BLaER1 (cell line): ENCODE measurements at regions not wholly inside any gene's neighbourhood (a gene's known extent, or its start where the extent isn't known, plus 50 kb on each side); places are given as distances from the start of the nearest gene placed in this dataset.

ENCODE experiments used
- H3K27ac ChIP-seq: shearing (Covaris generic); formaldehyde crosslinking; 2 replicates; pipeline ENCODE4 v1.8.1; 2022
- H3K27me3 ChIP-seq: shearing (Covaris generic); formaldehyde crosslinking; 2 replicates; pipeline ENCODE4 v1.8.1; 2022
- H3K36me3 ChIP-seq: shearing (Covaris generic); formaldehyde crosslinking; 2 replicates; pipeline ENCODE4 v1.8.1; 2022
- H3K4me1 ChIP-seq: shearing (Covaris generic); formaldehyde crosslinking; 2 replicates; pipeline ENCODE4 v1.8.1; 2022
- H3K4me2 ChIP-seq: shearing (Covaris generic); formaldehyde crosslinking; 2 replicates; pipeline ENCODE4 v1.8.1; 2022
- H3K4me3 ChIP-seq: shearing (Covaris generic); formaldehyde crosslinking; 2 replicates; pipeline ENCODE4 v1.8.1; 2022
- H3K9ac ChIP-seq: shearing (Covaris generic); formaldehyde crosslinking; 2 replicates; pipeline ENCODE4 v1.8.1; 2022
- H3K9me3 ChIP-seq: shearing (Covaris generic); formaldehyde crosslinking; 2 replicates; pipeline ENCODE4 v1.8.1; 2022
- H4K20me1 ChIP-seq: shearing (Covaris generic); formaldehyde crosslinking; 2 replicates; pipeline ENCODE4 v1.8.1; 2022
- Cebpa-rat ChIP-seq: shearing (Covaris generic); IDR thresholded peaks from 2 replicates; pipeline ENCODE4 v1.8.1; 2022

DNA sequence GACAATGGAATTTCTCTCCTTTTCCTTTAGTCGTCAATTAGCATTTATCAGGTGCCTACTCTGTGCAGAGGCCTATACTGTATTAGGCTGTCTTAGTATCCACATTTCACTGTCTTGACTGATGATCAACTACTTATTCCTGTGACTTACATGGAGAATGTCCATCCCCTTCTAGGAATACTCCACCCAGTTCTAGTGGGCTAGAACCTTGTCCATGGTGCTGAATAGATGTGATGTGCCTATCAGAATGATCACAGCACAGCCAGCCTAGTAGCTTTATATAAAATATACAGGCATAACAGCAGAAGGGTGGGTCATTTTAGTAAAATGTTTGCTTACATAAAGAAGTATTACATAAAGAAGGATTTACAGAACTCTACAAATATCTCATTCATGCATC, 621.4 kb downstream of the PDCD6IP start:
- Histone ChIP-seq H3K4me2 (no peak overlapping the region), H3K27me3 (no peaks in the 10 kb centered on the region), H3K36me3 (no peaks in the 10 kb centered on the region), H3K4me1 (no peaks in the 10 kb centered on the region), H3K4me3 (no peak overlapping the region), H4K20me1 (no peaks in the 10 kb centered on the region), H3K9ac (no peak overlapping the region), H3K27ac (no peak overlapping the region), H3K9me3 (no peaks in the 10 kb centered on the region)
- no peak for TF ChIP-seq Cebpa-rat

DNA sequence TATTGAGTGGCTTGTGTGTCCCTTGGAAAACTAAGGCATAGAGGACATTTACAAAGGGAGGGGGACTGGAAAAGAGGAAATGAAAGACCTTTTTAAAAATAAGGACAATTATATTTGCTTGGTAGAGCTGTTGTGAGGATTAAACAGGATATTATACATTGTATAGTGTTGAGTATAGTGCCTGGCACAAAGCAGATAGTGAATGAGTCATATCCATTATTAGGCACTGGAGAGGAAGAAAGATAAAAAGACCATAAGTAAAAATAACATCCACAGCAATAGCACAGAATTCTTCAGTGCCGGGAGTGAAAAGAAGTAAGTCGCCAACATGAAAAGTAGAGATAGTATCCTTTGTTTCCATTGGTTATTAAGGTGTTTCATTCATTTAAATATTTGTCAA, 623.3 kb downstream of the PDCD6IP start:
- H3K4me1 ChIP-seq, result no peaks in the 10 kb centered on the region
- no peak overlapping the region for H3K9ac ChIP-seq
- H3K4me3 ChIP-seq, result no peak overlapping the region
- H3K27ac ChIP-seq, result no peak overlapping the region
- no peak for TF ChIP-seq Cebpa-rat
- H3K4me2 ChIP-seq, result no peak overlapping the region
- H4K20me1 ChIP-seq, result no peaks in the 10 kb centered on the region
- no peaks in the 10 kb centered on the region for H3K27me3 ChIP-seq
- H3K9me3 ChIP-seq, result no peaks in the 10 kb centered on the region
- H3K36me3 ChIP-seq, result no peaks in the 10 kb centered on the region

GRCh38 chr3:34439796-34440195, 641.4 kb downstream of the PDCD6IP start:
- H3K36me3 ChIP-seq, result no peaks in the 10 kb centered on the region
- no peak overlapping the region for H3K4me3 ChIP-seq
- H3K9me3 ChIP-seq, result peaks cover 14% of the 10 kb centered on the region
- H4K20me1 ChIP-seq, result no peaks in the 10 kb centered on the region
- TF ChIP-seq Cebpa-rat, result no peak
- no peaks in the 10 kb centered on the region for H3K27me3 ChIP-seq
- no peak overlapping the region for H3K27ac ChIP-seq
- no peak overlapping the region for H3K9ac ChIP-seq
- no peaks in the 10 kb centered on the region for H3K4me1 ChIP-seq
- H3K4me2 ChIP-seq, result no peak overlapping the region

DNA sequence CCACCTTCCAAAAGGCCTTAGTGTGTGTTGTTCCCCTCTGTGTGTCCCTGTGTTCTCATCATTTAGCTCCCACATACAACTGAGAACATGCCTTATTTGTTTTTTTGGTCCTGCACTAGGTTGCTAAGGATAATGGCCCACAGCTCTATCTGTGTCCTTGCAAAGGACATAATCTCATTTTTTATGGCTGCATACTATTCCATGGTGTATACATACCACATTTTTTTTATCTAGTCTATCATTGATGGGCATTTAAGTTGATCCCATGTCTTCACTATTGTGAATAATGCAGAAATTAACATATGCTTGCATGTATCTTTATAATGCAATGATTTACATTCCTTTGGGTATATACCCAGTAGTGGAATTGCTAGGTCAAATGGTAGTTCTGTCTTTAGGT, 645.7 kb downstream of the PDCD6IP start:
- Histone ChIP-seq H3K27me3 (no peaks in the 10 kb centered on the region), H3K4me2 (no peak overlapping the region), H3K36me3 (no peaks in the 10 kb centered on the region), H3K9ac (no peak overlapping the region), H3K4me1 (no peaks in the 10 kb centered on the region), H3K9me3 (peaks cover 14% of the 10 kb centered on the region), H3K27ac (no peak overlapping the region), H4K20me1 (no peaks in the 10 kb centered on the region), H3K4me3 (no peak overlapping the region)
- no peak for TF ChIP-seq Cebpa-rat

GRCh38 chr3:34449305-34449704, 650.9 kb downstream of the PDCD6IP start:
- Histone ChIP-seq H4K20me1 (no peaks in the 10 kb centered on the region), H3K4me3 (no peak overlapping the region), H3K9me3 (peaks cover 1% of the 10 kb centered on the region), H3K27ac (no peak overlapping the region), H3K4me1 (no peaks in the 10 kb centered on the region), H3K27me3 (no peaks in the 10 kb centered on the region), H3K9ac (no peak overlapping the region), H3K4me2 (no peak overlapping the region), H3K36me3 (no peaks in the 10 kb centered on the region)
- TF ChIP-seq Cebpa-rat, result no peak

GRCh38 chr3:34463414-34463813, 665.0 kb downstream of the PDCD6IP start:
- H3K36me3 ChIP-seq, result no peaks in the 10 kb centered on the region
- peaks cover 18% of the 10 kb centered on the region for H3K9me3 ChIP-seq
- H3K9ac ChIP-seq, result no peak overlapping the region
- no peaks in the 10 kb centered on the region for H3K4me1 ChIP-seq
- no peak for TF ChIP-seq Cebpa-rat
- H3K27ac ChIP-seq, result no peak overlapping the region
- H3K4me2 ChIP-seq, result no peak overlapping the region
- H3K4me3 ChIP-seq, result no peak overlapping the region
- no peaks in the 10 kb centered on the region for H4K20me1 ChIP-seq
- H3K27me3 ChIP-seq, result no peaks in the 10 kb centered on the region

- Histone ChIP-seq H3K9ac (no peak overlapping the region), H3K9me3 (peaks cover 10% of the 10 kb centered on the region), H3K27me3 (no peaks in the 10 kb centered on the region), H3K36me3 (no peaks in the 10 kb centered on the region), H3K4me2 (no peak overlapping the region), H3K27ac (no peak overlapping the region), H3K4me3 (no peak overlapping the region), H3K4me1 (no peaks in the 10 kb centered on the region), H4K20me1 (no peaks in the 10 kb centered on the region)
- TF ChIP-seq Cebpa-rat, result no peak
Measured at GRCh38 chr3:34464646-34465045, 666.2 kb downstream of the PDCD6IP start.

DNA sequence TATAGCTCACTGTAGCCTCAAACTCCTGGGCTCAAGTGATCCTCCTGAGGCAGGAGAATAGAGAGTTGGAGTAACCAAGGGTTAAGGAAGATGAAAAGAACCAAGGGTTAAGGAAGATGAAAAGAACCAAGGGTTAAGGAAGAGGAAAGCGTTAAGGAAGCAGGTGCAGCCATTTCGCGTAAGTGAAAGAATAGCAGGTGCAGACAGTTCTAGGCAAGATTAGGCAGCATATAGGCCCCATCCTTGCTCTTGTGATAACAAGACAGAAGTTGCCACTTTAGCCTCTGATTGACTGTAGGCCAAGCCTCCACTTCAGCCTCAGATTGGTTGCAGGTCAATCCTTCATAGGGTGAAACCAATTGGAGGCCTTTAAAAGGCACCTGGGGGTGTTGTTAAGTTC, 677.4 kb downstream of the PDCD6IP start:
- no peak for TF ChIP-seq Cebpa-rat
- Histone ChIP-seq H3K4me1 (no peaks in the 10 kb centered on the region), H3K27me3 (no peaks in the 10 kb centered on the region), H3K9ac (no peak overlapping the region), H3K9me3 (peaks cover 5% of the 10 kb centered on the region), H3K27ac (no peak overlapping the region), H3K4me3 (no peak overlapping the region), H4K20me1 (no peaks in the 10 kb centered on the region), H3K4me2 (no peak overlapping the region), H3K36me3 (no peaks in the 10 kb centered on the region)

DNA sequence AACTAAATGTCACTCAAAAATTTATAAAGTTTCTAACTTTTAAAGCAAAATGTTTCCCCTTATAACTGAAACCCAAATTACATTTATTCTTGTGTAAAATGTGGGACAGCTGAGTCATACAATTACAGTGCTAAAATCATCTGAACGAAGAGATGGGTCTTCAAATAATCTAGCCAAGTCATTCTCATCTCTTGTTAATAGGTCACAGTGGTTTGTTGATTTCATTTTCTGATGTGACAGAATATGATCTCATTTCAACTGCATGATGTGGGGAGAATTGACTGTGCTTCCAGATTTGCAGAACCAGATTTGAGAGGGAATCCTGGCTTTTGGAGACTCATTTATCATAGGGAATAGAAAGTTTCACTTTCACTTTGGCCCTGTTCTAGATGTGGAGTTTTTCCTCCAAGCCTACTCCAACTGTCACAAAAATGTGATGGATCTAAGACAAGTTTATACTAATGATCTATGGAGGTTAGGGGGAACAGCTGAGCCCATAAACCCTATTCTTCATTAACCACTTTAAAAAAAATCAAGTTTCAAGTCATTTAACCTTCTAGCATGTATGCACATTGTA, 685.0 kb downstream of the PDCD6IP start:
- Histone ChIP-seq H3K4me2 (no peak overlapping the region), H3K4me1 (no peaks in the 10 kb centered on the region), H3K27ac (no peak overlapping the region), H3K36me3 (no peaks in the 10 kb centered on the region), H3K4me3 (no peak overlapping the region), H4K20me1 (no peaks in the 10 kb centered on the region), H3K27me3 (no peaks in the 10 kb centered on the region), H3K9ac (no peak overlapping the region), H3K9me3 (no peaks in the 10 kb centered on the region)
- no peak for TF ChIP-seq Cebpa-rat

GRCh38 chr3:34504366-34504765, 705.9 kb downstream of the PDCD6IP start:
- Histone ChIP-seq H3K27ac (no peak overlapping the region), H3K4me3 (no peak overlapping the region), H3K9me3 (no peaks in the 10 kb centered on the region), H3K4me2 (no peak overlapping the region), H4K20me1 (no peaks in the 10 kb centered on the region), H3K27me3 (no peaks in the 10 kb centered on the region), H3K36me3 (no peaks in the 10 kb centered on the region), H3K4me1 (peaks cover 8% of the 10 kb centered on the region), H3K9ac (no peak overlapping the region)
- no peak for TF ChIP-seq Cebpa-rat

DNA sequence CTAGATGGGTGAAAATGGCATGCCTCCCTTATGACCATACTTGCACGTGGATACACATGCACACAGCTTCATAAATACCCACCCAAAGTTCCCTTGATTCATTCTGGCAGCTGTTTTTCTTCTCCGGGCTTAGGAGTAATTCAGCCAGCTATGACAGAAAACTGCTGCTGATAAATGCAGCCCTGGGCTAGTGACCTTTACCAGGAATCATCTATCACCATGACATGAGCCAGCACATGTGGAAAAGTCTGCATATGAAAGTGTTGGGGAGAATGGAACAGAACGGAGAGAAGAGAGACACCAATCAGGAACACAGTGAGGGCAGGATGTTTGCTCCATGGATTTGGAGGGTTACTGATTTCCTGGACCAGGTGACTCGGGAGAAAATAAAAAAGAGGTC, 706.3 kb downstream of the PDCD6IP start:
- H3K36me3 ChIP-seq, result no peaks in the 10 kb centered on the region
- no peaks in the 10 kb centered on the region for H3K9me3 ChIP-seq
- H3K9ac ChIP-seq, result no peak overlapping the region
- no peaks in the 10 kb centered on the region for H3K27me3 ChIP-seq
- H3K27ac ChIP-seq, result no peak overlapping the region
- H3K4me2 ChIP-seq, result no peak overlapping the region
- H3K4me3 ChIP-seq, result no peak overlapping the region
- H4K20me1 ChIP-seq, result no peaks in the 10 kb centered on the region
- H3K4me1 ChIP-seq, result peaks cover 8% of the 10 kb centered on the region
- no peak for TF ChIP-seq Cebpa-rat
